ENCODE measurements at regions not wholly inside any gene's neighbourhood (a gene's known extent, or its start where the extent isn't known, plus 50 kb on each side); places are given as distances from the start of the nearest gene placed in this dataset.

- Histone ChIP-seq H2AK5ac (ENCODE audit: low read length) (no peak overlapping the region), H3K9ac (ENCODE audit: low read length) (no peak overlapping the region), H4K5ac (ENCODE audit: low read length) (no peak overlapping the region), H3K4me1 (ENCODE audit: control insufficient read depth, low read depth, low read length) (no peaks in the 10 kb centered on the region), H3K79me2 (ENCODE audit: control insufficient read depth, insufficient read depth, low read length) (no peaks in the 10 kb centered on the region), H2BK15ac (replicated peaks; ENCODE audit: low read depth) (no peak overlapping the region), H2BK120ac (ENCODE audit: low read depth, low read length) (no peak overlapping the region), H3K79me1 (ENCODE audit: low read length) (no peaks in the 10 kb centered on the region), H3K23ac (ENCODE audit: low read length) (no peak overlapping the region), H2BK5ac (ENCODE audit: low read length) (no peak overlapping the region), H3K4me3 (ENCODE audit: low read length) (no peak overlapping the region), H3K27me3 (ENCODE audit: insufficient read depth, low read length, poor library complexity) (no peaks in the 10 kb centered on the region), H4K8ac (ENCODE audit: low read depth, low read length) (no peak overlapping the region), H3K27ac (ENCODE audit: low read depth, low read length) (no peak overlapping the region), H3K4ac (ENCODE audit: low read depth, low read length) (no peak overlapping the region), H3K56ac (ENCODE audit: low read length) (no peak overlapping the region), H3K18ac (ENCODE audit: low read length) (no peak overlapping the region), H3K4me2 (ENCODE audit: low read length) (no peak overlapping the region), H3K36me3 (ENCODE audit: control insufficient read depth, insufficient read depth, low read length) (no peaks in the 10 kb centered on the region)
- WGBS (ENCODE audit: extremely low coverage, insufficient coverage, low lambda C conversion rate), result no CpG with 5 or more reads among the region's 1 CpG
- no peak for DNase-seq
Observed at GRCh38 chr12:67504026-67504425, 144.5 kb upstream of the DYRK2 start.

GRCh38 chr12:67506739-67507138 is 141.8 kb upstream of the DYRK2 start:
- WGBS (ENCODE audit: extremely low coverage, insufficient coverage, low lambda C conversion rate), result no CpG with 5 or more reads among the region's 3 CpGs
- peak; percentile 23 for DNase-seq
- H3K27ac ChIP-seq (ENCODE audit: low read depth, low read length), result no peak overlapping the region
- H3K4me1 ChIP-seq (ENCODE audit: control insufficient read depth, low read depth, low read length), result no peaks in the 10 kb centered on the region
- no peak overlapping the region for H2BK120ac ChIP-seq (ENCODE audit: low read depth, low read length)
- no peaks in the 10 kb centered on the region for H3K27me3 ChIP-seq (ENCODE audit: insufficient read depth, low read length, poor library complexity)
- H2BK15ac ChIP-seq (replicated peaks; ENCODE audit: low read depth), result no peak overlapping the region
- no peaks in the 10 kb centered on the region for H3K79me2 ChIP-seq (ENCODE audit: control insufficient read depth, insufficient read depth, low read length)
- no peak overlapping the region for H2AK5ac ChIP-seq (ENCODE audit: low read length)
- H3K23ac ChIP-seq (ENCODE audit: low read length), result no peak overlapping the region
- no peaks in the 10 kb centered on the region for H3K36me3 ChIP-seq (ENCODE audit: control insufficient read depth, insufficient read depth, low read length)
- no peaks in the 10 kb centered on the region for H3K79me1 ChIP-seq (ENCODE audit: low read length)
- H3K4me3 ChIP-seq (ENCODE audit: low read length), result no peak overlapping the region
- no peak overlapping the region for H3K18ac ChIP-seq (ENCODE audit: low read length)
- H4K5ac ChIP-seq (ENCODE audit: low read length), result no peak overlapping the region
- H3K4me2 ChIP-seq (ENCODE audit: low read length), result no peak overlapping the region
- H3K56ac ChIP-seq (ENCODE audit: low read length), result no peak overlapping the region
- H3K9ac ChIP-seq (ENCODE audit: low read length), result no peak overlapping the region
- H4K8ac ChIP-seq (ENCODE audit: low read depth, low read length), result no peak overlapping the region
- H2BK5ac ChIP-seq (ENCODE audit: low read length), result no peak overlapping the region
- no peak overlapping the region for H3K4ac ChIP-seq (ENCODE audit: low read depth, low read length)

- H2BK5ac ChIP-seq (ENCODE audit: low read length), result no peak overlapping the region
- no peak overlapping the region for H3K4ac ChIP-seq (ENCODE audit: low read depth, low read length)
- H3K79me2 ChIP-seq (ENCODE audit: control insufficient read depth, insufficient read depth, low read length), result no peaks in the 10 kb centered on the region
- H3K18ac ChIP-seq (ENCODE audit: low read length), result no peak overlapping the region
- no peaks in the 10 kb centered on the region for H3K27me3 ChIP-seq (ENCODE audit: insufficient read depth, low read length, poor library complexity)
- no peak overlapping the region for H2BK15ac ChIP-seq (replicated peaks; ENCODE audit: low read depth)
- no peaks in the 10 kb centered on the region for H3K79me1 ChIP-seq (ENCODE audit: low read length)
- H3K4me3 ChIP-seq (ENCODE audit: low read length), result no peak overlapping the region
- no peak overlapping the region for H3K23ac ChIP-seq (ENCODE audit: low read length)
- WGBS (ENCODE audit: extremely low coverage, insufficient coverage, low lambda C conversion rate), result no CpG with 5 or more reads among the region's 1 CpG
- DNase-seq, result no peak
- H2BK120ac ChIP-seq (ENCODE audit: low read depth, low read length), result no peak overlapping the region
- H4K8ac ChIP-seq (ENCODE audit: low read depth, low read length), result no peak overlapping the region
- no peak overlapping the region for H3K9ac ChIP-seq (ENCODE audit: low read length)
- no peak overlapping the region for H4K5ac ChIP-seq (ENCODE audit: low read length)
- no peak overlapping the region for H3K4me2 ChIP-seq (ENCODE audit: low read length)
- H3K27ac ChIP-seq (ENCODE audit: low read depth, low read length), result no peak overlapping the region
- H3K56ac ChIP-seq (ENCODE audit: low read length), result no peak overlapping the region
- H2AK5ac ChIP-seq (ENCODE audit: low read length), result no peak overlapping the region
- H3K4me1 ChIP-seq (ENCODE audit: control insufficient read depth, low read depth, low read length), result no peaks in the 10 kb centered on the region
- no peaks in the 10 kb centered on the region for H3K36me3 ChIP-seq (ENCODE audit: control insufficient read depth, insufficient read depth, low read length)
Observed at GRCh38 chr12:67508830-67509229, 139.7 kb upstream of the DYRK2 start.

- Histone ChIP-seq H3K23ac (ENCODE audit: low read length) (no peak overlapping the region), H3K18ac (ENCODE audit: low read length) (no peak overlapping the region), H3K4ac (ENCODE audit: low read depth, low read length) (no peak overlapping the region), H3K56ac (ENCODE audit: low read length) (no peak overlapping the region), H3K79me1 (ENCODE audit: low read length) (no peaks in the 10 kb centered on the region), H3K9ac (ENCODE audit: low read length) (no peak overlapping the region), H4K8ac (ENCODE audit: low read depth, low read length) (no peak overlapping the region), H2AK5ac (ENCODE audit: low read length) (no peak overlapping the region), H3K4me2 (ENCODE audit: low read length) (no peak overlapping the region), H3K4me3 (ENCODE audit: low read length) (no peak overlapping the region), H2BK5ac (ENCODE audit: low read length) (no peak overlapping the region), H2BK15ac (replicated peaks; ENCODE audit: low read depth) (no peak overlapping the region), H4K5ac (ENCODE audit: low read length) (no peak overlapping the region), H3K36me3 (ENCODE audit: control insufficient read depth, insufficient read depth, low read length) (no peaks in the 10 kb centered on the region), H2BK120ac (ENCODE audit: low read depth, low read length) (no peak overlapping the region), H3K27me3 (ENCODE audit: insufficient read depth, low read length, poor library complexity) (no peaks in the 10 kb centered on the region), H3K27ac (ENCODE audit: low read depth, low read length) (no peak overlapping the region), H3K79me2 (ENCODE audit: control insufficient read depth, insufficient read depth, low read length) (no peaks in the 10 kb centered on the region), H3K4me1 (ENCODE audit: control insufficient read depth, low read depth, low read length) (no peaks in the 10 kb centered on the region)
- DNase-seq, result no peak
- 100% methylated on average over 1 of the region's 4 CpGs for WGBS (ENCODE audit: extremely low coverage, insufficient coverage, low lambda C conversion rate)
Observed at GRCh38 chr12:67509666-67510386, 138.7 kb upstream of the DYRK2 start.

- no peak overlapping the region for H3K4ac ChIP-seq (ENCODE audit: low read depth, low read length)
- H3K4me2 ChIP-seq (ENCODE audit: low read length), result no peak overlapping the region
- no peak overlapping the region for H3K4me3 ChIP-seq (ENCODE audit: low read length)
- DNase-seq, result no peak
- H3K79me2 ChIP-seq (ENCODE audit: control insufficient read depth, insufficient read depth, low read length), result no peaks in the 10 kb centered on the region
- no peak overlapping the region for H2AK5ac ChIP-seq (ENCODE audit: low read length)
- no peak overlapping the region for H4K8ac ChIP-seq (ENCODE audit: low read depth, low read length)
- no peak overlapping the region for H3K56ac ChIP-seq (ENCODE audit: low read length)
- H2BK120ac ChIP-seq (ENCODE audit: low read depth, low read length), result no peak overlapping the region
- no peaks in the 10 kb centered on the region for H3K4me1 ChIP-seq (ENCODE audit: control insufficient read depth, low read depth, low read length)
- no peak overlapping the region for H3K9ac ChIP-seq (ENCODE audit: low read length)
- no peak overlapping the region for H3K18ac ChIP-seq (ENCODE audit: low read length)
- no peak overlapping the region for H3K27ac ChIP-seq (ENCODE audit: low read depth, low read length)
- no peak overlapping the region for H4K5ac ChIP-seq (ENCODE audit: low read length)
- H2BK5ac ChIP-seq (ENCODE audit: low read length), result no peak overlapping the region
- H3K27me3 ChIP-seq (ENCODE audit: insufficient read depth, low read length, poor library complexity), result no peaks in the 10 kb centered on the region
- no peaks in the 10 kb centered on the region for H3K36me3 ChIP-seq (ENCODE audit: control insufficient read depth, insufficient read depth, low read length)
- H3K79me1 ChIP-seq (ENCODE audit: low read length), result no peaks in the 10 kb centered on the region
- H3K23ac ChIP-seq (ENCODE audit: low read length), result no peak overlapping the region
- H2BK15ac ChIP-seq (replicated peaks; ENCODE audit: low read depth), result no peak overlapping the region
Observed at GRCh38 chr12:67512061-67512460, 136.5 kb upstream of the DYRK2 start.

- H3K18ac ChIP-seq (ENCODE audit: low read length), result no peak overlapping the region
- H3K79me2 ChIP-seq (ENCODE audit: control insufficient read depth, insufficient read depth, low read length), result no peaks in the 10 kb centered on the region
- H4K8ac ChIP-seq (ENCODE audit: low read depth, low read length), result no peak overlapping the region
- no peaks in the 10 kb centered on the region for H3K36me3 ChIP-seq (ENCODE audit: control insufficient read depth, insufficient read depth, low read length)
- H3K27ac ChIP-seq (ENCODE audit: low read depth, low read length), result no peak overlapping the region
- H3K4me3 ChIP-seq (ENCODE audit: low read length), result no peak overlapping the region
- H3K56ac ChIP-seq (ENCODE audit: low read length), result no peak overlapping the region
- no peak overlapping the region for H3K9ac ChIP-seq (ENCODE audit: low read length)
- no peaks in the 10 kb centered on the region for H3K27me3 ChIP-seq (ENCODE audit: insufficient read depth, low read length, poor library complexity)
- no peak overlapping the region for H2BK5ac ChIP-seq (ENCODE audit: low read length)
- no peak for DNase-seq
- no peaks in the 10 kb centered on the region for H3K79me1 ChIP-seq (ENCODE audit: low read length)
- H3K4ac ChIP-seq (ENCODE audit: low read depth, low read length), result no peak overlapping the region
- no peak overlapping the region for H2BK120ac ChIP-seq (ENCODE audit: low read depth, low read length)
- no peak overlapping the region for H2AK5ac ChIP-seq (ENCODE audit: low read length)
- no peak overlapping the region for H4K5ac ChIP-seq (ENCODE audit: low read length)
- no peak overlapping the region for H3K4me2 ChIP-seq (ENCODE audit: low read length)
- no CpG with 5 or more reads among the region's 3 CpGs for WGBS (ENCODE audit: extremely low coverage, insufficient coverage, low lambda C conversion rate)
- no peak overlapping the region for H2BK15ac ChIP-seq (replicated peaks; ENCODE audit: low read depth)
- no peaks in the 10 kb centered on the region for H3K4me1 ChIP-seq (ENCODE audit: control insufficient read depth, low read depth, low read length)
- H3K23ac ChIP-seq (ENCODE audit: low read length), result no peak overlapping the region
Observed at GRCh38 chr12:67514502-67514901, 134.0 kb upstream of the DYRK2 start.

All from mesendoderm (in vitro differentiated cells).